A673 (cell line): ENCODE measurements at regions not wholly inside any gene's neighbourhood (a gene's known extent, or its start where the extent isn't known, plus 50 kb on each side); places are given as distances from the start of the nearest gene placed in this dataset.

ENCODE experiments used
- CTCF ChIP-seq: fragments of 300-800, 200-600 bp; sonication (generic); conservative IDR thresholded peaks from 2 replicates; pipeline ENCODE4 v1.5.1; 2017; ENCODE audit warnings: low read depth, mild to moderate bottlenecking, antibody characterized with exemption, low read length, moderate library complexity, mixed read lengths
- EZH2 ChIP-seq: fragments of 200-600 bp; sonication (generic); IDR thresholded peaks from 2 replicates; pipeline ENCODE4 v1.6.1; 2017; ENCODE audit warnings: borderline replicate concordance, low read depth, mild to moderate bottlenecking, mixed read lengths, antibody characterized with exemption, low read length; ENCODE audit not compliant: poor library complexity, severe bottlenecking

GRCh38 chr15:69941301-69941605, 156.5 kb downstream of the TLE3 start:
- no peak for TF ChIP-seq CTCF
- no peak for TF ChIP-seq EZH2
